OCI-LY3 (cell line): ENCODE measurements at regions not wholly inside any gene's neighbourhood (a gene's known extent, or its start where the extent isn't known, plus 50 kb on each side); places are given as distances from the start of the nearest gene placed in this dataset.

Experiments used
- EZH2phosphoT487 ChIP-seq: fragments of 200-600 bp; shearing (Covaris generic); IDR thresholded peaks from 2 replicates; pipeline ENCODE4 v1.6.1; 2018; ENCODE audit warnings: antibody characterized with exemption, mixed run types, low read depth
- TF ChIP-seq, protein P1 (sequence below): fragments of 200-600, 300-600 bp; sonication (generic); IDR thresholded peaks from 2 replicates; pipeline ENCODE4 v1.5.1; 2014; ENCODE audit warnings: antibody characterized with exemption, low read length, low read depth

DNA sequence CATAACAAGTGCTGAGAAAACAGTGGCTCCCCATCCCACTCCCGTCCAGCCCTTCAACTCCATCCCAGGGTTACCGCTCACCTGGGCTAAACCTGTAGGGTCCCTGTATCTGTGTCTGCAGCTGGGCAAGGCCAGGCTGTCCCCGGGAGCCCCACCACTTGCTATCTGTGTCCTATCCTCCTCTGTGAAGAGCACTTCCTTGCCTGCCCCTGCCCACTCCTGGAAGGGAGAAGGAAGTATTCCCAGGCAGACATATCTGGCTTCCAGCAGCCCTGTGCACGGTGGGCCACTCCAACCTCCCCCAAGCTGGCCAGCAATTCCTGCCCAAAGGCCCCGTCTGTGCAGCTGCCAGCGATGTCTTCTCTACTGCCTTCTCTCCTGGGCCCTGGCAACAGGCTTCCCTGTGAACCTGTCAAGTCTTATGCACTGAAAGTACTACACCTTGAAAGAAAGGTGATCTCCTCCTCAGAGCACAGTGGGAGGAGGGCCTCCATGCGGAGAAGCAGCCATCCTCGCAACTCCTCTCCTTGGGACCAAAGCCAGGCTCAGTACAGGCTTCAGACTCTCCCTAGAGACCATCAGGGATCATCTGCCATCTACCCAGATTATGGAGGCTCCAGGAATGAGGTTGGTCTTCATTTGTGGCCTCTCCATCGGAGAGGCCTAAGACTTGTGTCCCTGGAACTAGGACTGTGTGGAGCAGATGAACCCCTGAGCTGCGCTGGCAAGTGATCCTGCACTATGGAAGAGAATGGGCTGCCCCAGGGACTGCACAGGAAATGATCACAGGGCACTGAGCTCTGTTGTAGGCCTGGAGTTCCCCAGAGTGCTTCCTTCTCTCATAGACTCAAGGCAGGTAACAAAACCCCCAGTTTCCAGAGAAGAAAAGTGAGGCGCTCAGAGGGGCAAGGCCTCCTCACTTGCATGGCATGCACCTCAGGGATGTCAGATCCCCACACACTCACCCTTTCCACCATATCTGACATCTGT lies 663.6 kb downstream of the BCL11B start:
- TF ChIP-seq, protein P1, sequence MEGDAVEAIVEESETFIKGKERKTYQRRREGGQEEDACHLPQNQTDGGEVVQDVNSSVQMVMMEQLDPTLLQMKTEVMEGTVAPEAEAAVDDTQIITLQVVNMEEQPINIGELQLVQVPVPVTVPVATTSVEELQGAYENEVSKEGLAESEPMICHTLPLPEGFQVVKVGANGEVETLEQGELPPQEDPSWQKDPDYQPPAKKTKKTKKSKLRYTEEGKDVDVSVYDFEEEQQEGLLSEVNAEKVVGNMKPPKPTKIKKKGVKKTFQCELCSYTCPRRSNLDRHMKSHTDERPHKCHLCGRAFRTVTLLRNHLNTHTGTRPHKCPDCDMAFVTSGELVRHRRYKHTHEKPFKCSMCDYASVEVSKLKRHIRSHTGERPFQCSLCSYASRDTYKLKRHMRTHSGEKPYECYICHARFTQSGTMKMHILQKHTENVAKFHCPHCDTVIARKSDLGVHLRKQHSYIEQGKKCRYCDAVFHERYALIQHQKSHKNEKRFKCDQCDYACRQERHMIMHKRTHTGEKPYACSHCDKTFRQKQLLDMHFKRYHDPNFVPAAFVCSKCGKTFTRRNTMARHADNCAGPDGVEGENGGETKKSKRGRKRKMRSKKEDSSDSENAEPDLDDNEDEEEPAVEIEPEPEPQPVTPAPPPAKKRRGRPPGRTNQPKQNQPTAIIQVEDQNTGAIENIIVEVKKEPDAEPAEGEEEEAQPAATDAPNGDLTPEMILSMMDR = no peak
- no peak for TF ChIP-seq EZH2phosphoT487
